B cell (primary cell): ENCODE measurements at regions not wholly inside any gene's neighbourhood (a gene's known extent, or its start where the extent isn't known, plus 50 kb on each side); places are given as distances from the start of the nearest gene placed in this dataset.

Experiments
- ATAC-seq: fragments of 200-7000 bp; cut with Tn5 transposase; one replicate; pipeline ENCODE4 v1.10.0; 2021; ENCODE audit warnings: low read depth, mild to moderate bottlenecking, moderate number of reproducible peaks, moderate library complexity
- CTCF ChIA-PET: fragments of 350-600 bp; sonication (Branson Sonifier 250); formaldehyde crosslinking; loops from one replicate; lab custom pipeline; 2021; ENCODE audit warnings: antibody characterized with exemption, inconsistent platforms; lab: Charles Lee
- POLR2A ChIA-PET: fragments of 350-600 bp; sonication (Branson Sonifier 250); formaldehyde crosslinking; loops from one replicate; lab custom pipeline; 2021; ENCODE audit warnings: antibody characterized with exemption; lab: Charles Lee
- DNase-seq: peaks from one replicate; pipeline ENCODE4 v3.0.0; 2013
- H2AFZ ChIP-seq: 2 replicates; pipeline ENCODE4 v1.6.1; 2012; ENCODE audit warnings: mild to moderate bottlenecking, low read depth, low read length; ENCODE audit not compliant: insufficient read depth, poor library complexity, severe bottlenecking
- H3K27ac ChIP-seq, 2 donors: 1 replicate in 1 of 2; 2 replicates in 1 of 2; pipeline ENCODE4 v1.5.1; 2012 to 2013; ENCODE audit warnings: low read length in 2 of 2, mild to moderate bottlenecking in 2 of 2, moderate library complexity in 1 of 2
- H3K27me3 ChIP-seq, 4 experiments: fragments of 200-600 bp in 1 of 4; sonication (generic) in 1 of 4; replicated peaks in 1 of 4; 1 replicate in 2 of 4; 2 replicates in 2 of 4; pipeline versions ENCODE4 v1.6.1 to v1.7.0; 2013 to 2016; ENCODE audit warnings: low read length in 3 of 4, mild to moderate bottlenecking in 2 of 4, mixed read lengths in 1 of 4, moderate library complexity in 1 of 4; ENCODE audit not compliant: insufficient read depth in 4 of 4, control insufficient read depth in 3 of 4; ENCODE audit errors: control extremely low read depth in 1 of 4
- H3K36me3 ChIP-seq, 2 experiments: replicated peaks in 1 of 2; 1 replicate in 1 of 2; 2 replicates in 1 of 2; pipeline versions ENCODE4 v1.6.1 to v1.7.1; 2013; ENCODE audit warnings: low read length in 1 of 2; ENCODE audit not compliant: insufficient read depth in 2 of 2, control insufficient read depth in 1 of 2; ENCODE audit errors: control extremely low read depth in 1 of 2, extremely low read depth in 1 of 2
- H3K4me1 ChIP-seq, 2 donors: fragments of 200-600 bp in 1 of 2; sonication (generic) in 1 of 2; 1 replicate in 1 of 2; 2 replicates in 1 of 2; pipeline versions ENCODE4 v1.5.1 to v1.6.1; 2013 to 2017; ENCODE audit warnings: low read length in 2 of 2; ENCODE audit not compliant: control insufficient read depth in 2 of 2, insufficient read depth in 2 of 2
- H3K4me2 ChIP-seq: replicated peaks from 2 replicates; pipeline ENCODE3; 2012; ENCODE audit warnings: mild to moderate bottlenecking, low read depth, low read length; ENCODE audit not compliant: poor library complexity, severe bottlenecking
- H3K4me3 ChIP-seq, 5 experiments: fragments of 200-600 bp in 1 of 5; sonication (generic) in 1 of 5; 1 replicate in 3 of 5; 2 replicates in 2 of 5; pipeline versions ENCODE4 v1.5.1 to v1.7.0; 2011 to 2016; ENCODE audit warnings: low read length in 4 of 5, mild to moderate bottlenecking in 4 of 5, low read depth in 2 of 5, control low read depth in 1 of 5, moderate library complexity in 1 of 5; ENCODE audit not compliant: insufficient read depth in 1 of 5; ENCODE audit errors: control extremely low read depth in 1 of 5, extremely low read depth in 1 of 5
- H3K79me2 ChIP-seq: fragments of 200-600 bp; sonication (generic); one replicate; pipeline ENCODE4 v1.6.0; 2016; ENCODE audit warnings: low read length; ENCODE audit not compliant: control insufficient read depth, insufficient read depth
- H3K9ac ChIP-seq: fragments of 200-600 bp; sonication (generic); 2 replicates; pipeline ENCODE4 v1.6.1; 2017; ENCODE audit warnings: mild to moderate bottlenecking, low read length, moderate library complexity
- H3K9me3 ChIP-seq, 3 donors: one replicate each; pipeline versions ENCODE4 v1.6.1 to v1.7.1; 2013; ENCODE audit warnings: low read length in 2 of 3; ENCODE audit not compliant: control insufficient read depth in 2 of 3, insufficient read depth in 1 of 3; ENCODE audit errors: control extremely low read depth in 1 of 3
- H4K20me1 ChIP-seq: 2 replicates; pipeline ENCODE4 v1.6.0; 2012; ENCODE audit warnings: mild to moderate bottlenecking, low read length; ENCODE audit not compliant: insufficient read depth, control insufficient read depth, poor library complexity, severe bottlenecking
- H3K27ac Mint-ChIP-seq: one replicate; pipeline ENCODE4 v1.8.0; 2021; ENCODE audit warnings: mixed read lengths
- H3K27me3 Mint-ChIP-seq: one replicate; pipeline ENCODE4 v1.8.0; 2021; ENCODE audit warnings: mixed read lengths
- H3K4me1 Mint-ChIP-seq: one replicate; pipeline ENCODE4 v1.8.0; 2021; ENCODE audit warnings: mixed read lengths
- H3K4me3 Mint-ChIP-seq: one replicate; pipeline ENCODE4 v1.8.0; 2021; ENCODE audit warnings: mixed read lengths
- H3K9me3 Mint-ChIP-seq: one replicate; pipeline ENCODE4 v1.8.0; 2022; ENCODE audit warnings: mixed read lengths; ENCODE audit not compliant: insufficient read depth
- EZH2 ChIP-seq: IDR thresholded peaks from 2 replicates; pipeline ENCODE4 v1.6.1; 2012; ENCODE audit warnings: borderline replicate concordance, low read depth, mild to moderate bottlenecking, moderate library complexity, low read length; ENCODE audit not compliant: insufficient read depth, poor library complexity, severe bottlenecking
- WGBS: methylation state at CpG from one replicate; pipeline ENCODE4 v1.1.5; 2013; ENCODE audit warnings: missing lambda C conversion rate; ENCODE audit not compliant: insufficient coverage; 5-methylcytosine and 5-hydroxymethylcytosine counted together
- intact Hi-C: fragments of 100-400 bp; cut with micrococcal nuclease; formaldehyde crosslinking; loops from one replicate; pipeline ENCODE4 v1.10.0; 2022
- TF ChIP-seq, protein P1 (sequence below): fragments of 200-600 bp; IDR thresholded peaks from one replicate; pipeline ENCODE4 v1.8.0; 2022; ENCODE audit warnings: antibody characterized with exemption, mild to moderate bottlenecking

DNA sequence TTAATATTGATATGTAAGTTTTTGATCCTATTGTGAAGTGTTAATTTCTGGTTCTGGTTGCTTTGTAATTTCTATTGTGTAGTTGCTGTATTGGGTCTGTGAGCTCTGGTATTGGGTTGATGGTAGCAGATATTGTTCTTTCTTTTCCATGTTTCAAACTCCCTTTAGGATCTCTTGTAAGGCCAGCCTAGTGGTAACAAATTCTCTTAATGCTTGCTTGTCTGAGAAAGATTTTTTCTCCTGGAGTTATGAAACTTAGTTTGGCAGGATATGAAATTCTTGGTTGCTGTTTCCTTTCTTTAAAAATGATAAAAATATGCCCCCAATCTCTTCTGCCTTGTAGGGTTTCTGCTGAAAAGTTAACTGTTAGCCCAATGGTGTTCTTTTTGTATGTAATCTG is 268.6 kb upstream of the PLSCR5 start:
- Mint-ChIP-seq H3K4me3 (no peak overlapping the region), H3K27me3 (no peaks in the 10 kb centered on the region), H3K27ac (no peak overlapping the region), H3K4me1 (no peaks in the 10 kb centered on the region), H3K9me3 (peaks cover 8% of the 10 kb centered on the region)
- intact Hi-C loops: no loop called here
- TF ChIP-seq, protein P1, sequence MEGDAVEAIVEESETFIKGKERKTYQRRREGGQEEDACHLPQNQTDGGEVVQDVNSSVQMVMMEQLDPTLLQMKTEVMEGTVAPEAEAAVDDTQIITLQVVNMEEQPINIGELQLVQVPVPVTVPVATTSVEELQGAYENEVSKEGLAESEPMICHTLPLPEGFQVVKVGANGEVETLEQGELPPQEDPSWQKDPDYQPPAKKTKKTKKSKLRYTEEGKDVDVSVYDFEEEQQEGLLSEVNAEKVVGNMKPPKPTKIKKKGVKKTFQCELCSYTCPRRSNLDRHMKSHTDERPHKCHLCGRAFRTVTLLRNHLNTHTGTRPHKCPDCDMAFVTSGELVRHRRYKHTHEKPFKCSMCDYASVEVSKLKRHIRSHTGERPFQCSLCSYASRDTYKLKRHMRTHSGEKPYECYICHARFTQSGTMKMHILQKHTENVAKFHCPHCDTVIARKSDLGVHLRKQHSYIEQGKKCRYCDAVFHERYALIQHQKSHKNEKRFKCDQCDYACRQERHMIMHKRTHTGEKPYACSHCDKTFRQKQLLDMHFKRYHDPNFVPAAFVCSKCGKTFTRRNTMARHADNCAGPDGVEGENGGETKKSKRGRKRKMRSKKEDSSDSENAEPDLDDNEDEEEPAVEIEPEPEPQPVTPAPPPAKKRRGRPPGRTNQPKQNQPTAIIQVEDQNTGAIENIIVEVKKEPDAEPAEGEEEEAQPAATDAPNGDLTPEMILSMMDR: no peak
- TF ChIP-seq EZH2: no peak
- Histone ChIP-seq H4K20me1 (no peaks in the 10 kb centered on the region), H3K9ac (no peak overlapping the region), H3K4me2 (no peak overlapping the region), H3K79me2 (no peaks in the 10 kb centered on the region), H3K27ac (no peak overlapping the region), H3K27me3 (no peaks in the 10 kb centered on the region), H3K9me3 (peaks cover 0 to 9% (median 0%) of the 10 kb centered on the region in 3 donors), H3K4me1 (no peaks in the 10 kb centered on the region), H3K4me3 (no peak overlapping the region), H2AFZ (no peak overlapping the region), H3K36me3 (no peaks in the 10 kb centered on the region)
- DNase-seq (no peak), ATAC-seq (no peak)
- CTCF ChIA-PET: no interaction called here
- POLR2A ChIA-PET: no interaction called here

DNA sequence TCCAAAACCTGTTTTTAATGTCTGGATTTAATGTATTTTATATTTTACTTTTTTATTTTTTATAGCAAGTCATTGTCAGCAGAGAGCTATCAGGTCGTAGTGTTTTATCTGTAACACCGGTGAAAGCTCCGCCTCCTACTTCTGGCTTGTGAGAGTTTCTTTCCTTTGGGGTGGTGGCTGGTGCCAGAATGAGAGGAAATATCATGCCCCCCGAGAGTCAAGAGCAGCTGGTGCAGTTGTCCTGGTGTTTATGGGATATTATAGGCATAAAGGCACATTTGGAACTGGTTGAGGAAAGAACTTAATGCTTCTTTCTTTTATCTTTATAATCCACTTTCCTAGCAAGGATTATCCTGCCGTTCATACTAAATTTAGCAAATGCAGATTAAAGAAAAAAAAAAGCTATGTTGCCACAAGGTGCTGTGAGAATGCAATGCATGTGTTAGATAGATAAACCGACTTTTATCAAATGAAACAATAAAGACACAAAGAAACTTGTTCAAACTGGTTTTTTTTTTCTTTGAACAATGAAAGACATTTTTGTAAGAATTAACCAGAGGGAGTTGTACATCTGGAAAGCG is 260.1 kb upstream of the PLSCR5 start:
- TF ChIP-seq, protein P1: no peak
- no peak for TF ChIP-seq EZH2
- H2AFZ ChIP-seq: no peak overlapping the region
- H3K4me2 ChIP-seq: no peak overlapping the region
- no peak overlapping the region for H3K4me3 ChIP-seq
- Mint-ChIP-seq H3K4me1 (no peaks in the 10 kb centered on the region), H3K27me3 (no peaks in the 10 kb centered on the region), H3K4me3 (no peak overlapping the region), H3K9me3 (no peaks in the 10 kb centered on the region), H3K27ac (no peak overlapping the region)
- no peaks in the 10 kb centered on the region for H3K27me3 ChIP-seq
- ChIA-PET POLR2A (no interaction called here), CTCF (no interaction called here)
- no peak overlapping the region for H3K9ac ChIP-seq
- 74% methylated on average over 3 of the region's 7 CpGs for WGBS
- intact Hi-C loops: no loop called here
- H4K20me1 ChIP-seq: no peaks in the 10 kb centered on the region
- no peak overlapping the region for H3K27ac ChIP-seq
- H3K9me3 ChIP-seq: no peaks in the 10 kb centered on the region
- no peaks in the 10 kb centered on the region for H3K4me1 ChIP-seq
- H3K79me2 ChIP-seq: no peaks in the 10 kb centered on the region
- no peaks in the 10 kb centered on the region for H3K36me3 ChIP-seq
- DNase-seq (no peak), ATAC-seq (no peak)
